Neural progenitor cell (in vitro differentiated cells): ENCODE measurements at regions not wholly inside any gene's neighbourhood (a gene's known extent, or its start where the extent isn't known, plus 50 kb on each side); places are given as distances from the start of the nearest gene placed in this dataset.

Source experiments
- DNase-seq: peaks from one replicate; pipeline ENCODE4 v3.0.0-alpha.2; 2016; ENCODE audit warnings: low spot score
- H2AFZ ChIP-seq: fragments of 200-600 bp; sonication (generic); replicated peaks from 2 replicates; pipeline ENCODE4 v1.6.1; 2016; ENCODE audit warnings: antibody characterized with exemption
- H3F3A ChIP-seq: fragments of 200-600 bp; sonication (generic); 2 replicates; pipeline ENCODE4 v1.6.1; 2016; ENCODE audit warnings: antibody characterized with exemption, low read depth
- H3K27ac ChIP-seq: fragments of 200-600 bp; sonication (generic); 2 replicates; pipeline ENCODE4 v1.5.1; 2016; ENCODE audit warnings: mild to moderate bottlenecking
- H3K27me3 ChIP-seq: fragments of 200-600 bp; sonication (generic); 2 replicates; pipeline ENCODE4 v1.6.1; 2016; ENCODE audit warnings: mild to moderate bottlenecking, moderate library complexity
- H3K36me3 ChIP-seq: fragments of 200-600 bp; sonication (generic); 2 replicates; pipeline ENCODE4 v1.5.1; 2016
- H3K4me1 ChIP-seq: fragments of 200-600 bp; sonication (generic); 2 replicates; pipeline ENCODE4 v1.6.1; 2016; ENCODE audit warnings: mixed run types
- H3K4me2 ChIP-seq: fragments of 200-600 bp; sonication (generic); 2 replicates; pipeline ENCODE4 v1.6.1; 2016
- H3K4me3 ChIP-seq: fragments of 200-600 bp; sonication (generic); 2 replicates; pipeline ENCODE4 v1.5.1; 2016
- H3K79me2 ChIP-seq: fragments of 200-600 bp; sonication (generic); 2 replicates; pipeline ENCODE4 v1.6.1; 2016; ENCODE audit warnings: low read depth
- H3K9ac ChIP-seq: fragments of 200-600 bp; sonication (generic); 2 replicates; pipeline ENCODE4 v1.6.1; 2016
- H3K9me3 ChIP-seq: fragments of 200-600 bp; sonication (generic); 2 replicates; pipeline ENCODE4 v1.5.1; 2016; ENCODE audit warnings: low read depth
- H4K20me1 ChIP-seq: fragments of 200-600 bp; sonication (generic); 2 replicates; pipeline ENCODE4 v1.6.1; 2016; ENCODE audit warnings: low read depth
- H3K27ac Mint-ChIP-seq: 3 replicates; pipeline ENCODE4 v1.8.0; 2021; ENCODE audit warnings: mixed read lengths
- H3K27me3 Mint-ChIP-seq: 2 replicates; pipeline ENCODE4 v1.8.0; 2022; ENCODE audit warnings: low read depth, mild to moderate bottlenecking, inconsistent platforms, moderate library complexity, mixed read lengths; ENCODE audit not compliant: insufficient read depth
- H3K36me3 Mint-ChIP-seq: 3 replicates; pipeline ENCODE4 v1.8.0; 2021; ENCODE audit warnings: mixed read lengths
- H3K4me1 Mint-ChIP-seq: 3 replicates; pipeline ENCODE4 v1.8.0; 2021; ENCODE audit warnings: mixed read lengths
- H3K4me3 Mint-ChIP-seq: 3 replicates; pipeline ENCODE4 v1.8.0; 2021; ENCODE audit warnings: mild to moderate bottlenecking, moderate library complexity, mixed read lengths
- H3K9me3 Mint-ChIP-seq: 3 replicates; pipeline ENCODE4 v1.8.0; 2020; ENCODE audit warnings: mixed read lengths
- EZH2 ChIP-seq: fragments of 200-600 bp; sonication (generic); IDR thresholded peaks from 2 replicates; pipeline ENCODE4 v1.6.1; 2017; ENCODE audit warnings: antibody characterized with exemption, mild to moderate bottlenecking, moderate library complexity
- EZH2phosphoT487 ChIP-seq: fragments of 200-600 bp; sonication (generic); IDR thresholded peaks from 2 replicates; pipeline ENCODE4 v1.6.1; 2017; ENCODE audit warnings: antibody characterized with exemption
- TF ChIP-seq, protein P1 (sequence below): fragments of 200-600 bp; sonication (generic); IDR thresholded peaks from 2 replicates; pipeline ENCODE4 v1.5.1; 2017; ENCODE audit warnings: antibody characterized with exemption, mild to moderate bottlenecking

DNA sequence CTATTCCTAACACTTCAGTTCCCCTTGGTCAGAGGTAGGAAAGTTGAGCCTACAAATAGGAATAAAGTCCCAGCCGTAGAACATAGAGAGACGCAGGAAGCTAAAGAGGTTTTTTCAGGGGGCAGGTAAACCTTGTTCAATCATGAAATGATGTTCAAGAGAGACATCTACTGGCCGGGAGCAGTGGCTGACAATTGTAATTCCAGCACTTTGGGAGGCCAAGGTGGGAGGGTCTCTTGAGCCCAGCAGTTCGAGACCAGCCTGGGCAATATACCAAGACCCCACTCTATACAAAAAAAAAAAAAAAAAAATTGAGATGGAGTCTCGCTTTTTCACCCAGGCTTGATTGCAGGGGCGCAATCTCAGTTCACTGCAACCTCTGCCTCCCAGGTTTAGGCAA lies 66.7 kb upstream of the DNAJC10 start:
- peak; percentile 71 for DNase-seq

DNA sequence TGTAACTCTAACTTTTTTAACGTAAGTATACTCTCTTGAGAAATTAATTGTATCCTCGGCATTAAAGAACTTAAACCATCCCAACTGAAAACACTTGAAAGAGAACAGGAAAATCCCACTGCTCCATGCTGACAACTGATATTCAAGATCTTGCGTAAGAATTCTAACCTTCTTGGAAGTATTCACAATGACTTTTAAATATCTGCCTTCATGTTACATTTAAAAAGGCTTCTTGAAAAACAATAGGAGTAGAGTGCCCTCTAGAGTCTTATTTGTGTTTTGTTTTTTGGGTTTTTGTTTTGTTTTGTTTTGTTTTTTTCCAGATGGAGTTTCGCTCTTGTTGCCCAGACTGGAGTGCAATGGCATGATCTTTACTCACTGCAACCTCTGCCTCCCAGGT lies 65.4 kb upstream of the DNAJC10 start:
- Histone ChIP-seq H3K9me3 (no peaks in the 10 kb centered on the region), H3K27ac (no peak overlapping the region), H3F3A (no peaks in the 10 kb centered on the region), H3K4me3 (no peak overlapping the region), H3K36me3 (no peaks in the 10 kb centered on the region), H3K4me1 (peaks cover 5% of the 10 kb centered on the region), H3K9ac (no peak overlapping the region), H2AFZ (no peak overlapping the region), H3K27me3 (no peaks in the 10 kb centered on the region), H4K20me1 (no peaks in the 10 kb centered on the region), H3K4me2 (no peak overlapping the region), H3K79me2 (no peaks in the 10 kb centered on the region)
- peak; percentile 36 for DNase-seq
- H3K4me1 Mint-ChIP-seq = peaks cover 12% of the 10 kb centered on the region
- H3K4me3 Mint-ChIP-seq = no peak overlapping the region
- no peak overlapping the region for H3K27ac Mint-ChIP-seq
- TF ChIP-seq EZH2phosphoT487 = no peak
- TF ChIP-seq, protein P1, sequence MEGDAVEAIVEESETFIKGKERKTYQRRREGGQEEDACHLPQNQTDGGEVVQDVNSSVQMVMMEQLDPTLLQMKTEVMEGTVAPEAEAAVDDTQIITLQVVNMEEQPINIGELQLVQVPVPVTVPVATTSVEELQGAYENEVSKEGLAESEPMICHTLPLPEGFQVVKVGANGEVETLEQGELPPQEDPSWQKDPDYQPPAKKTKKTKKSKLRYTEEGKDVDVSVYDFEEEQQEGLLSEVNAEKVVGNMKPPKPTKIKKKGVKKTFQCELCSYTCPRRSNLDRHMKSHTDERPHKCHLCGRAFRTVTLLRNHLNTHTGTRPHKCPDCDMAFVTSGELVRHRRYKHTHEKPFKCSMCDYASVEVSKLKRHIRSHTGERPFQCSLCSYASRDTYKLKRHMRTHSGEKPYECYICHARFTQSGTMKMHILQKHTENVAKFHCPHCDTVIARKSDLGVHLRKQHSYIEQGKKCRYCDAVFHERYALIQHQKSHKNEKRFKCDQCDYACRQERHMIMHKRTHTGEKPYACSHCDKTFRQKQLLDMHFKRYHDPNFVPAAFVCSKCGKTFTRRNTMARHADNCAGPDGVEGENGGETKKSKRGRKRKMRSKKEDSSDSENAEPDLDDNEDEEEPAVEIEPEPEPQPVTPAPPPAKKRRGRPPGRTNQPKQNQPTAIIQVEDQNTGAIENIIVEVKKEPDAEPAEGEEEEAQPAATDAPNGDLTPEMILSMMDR = peak; percentile 70
- TF ChIP-seq EZH2 = no peak
- H3K27me3 Mint-ChIP-seq = no peaks in the 10 kb centered on the region
- H3K9me3 Mint-ChIP-seq = no peaks in the 10 kb centered on the region
- no peaks in the 10 kb centered on the region for H3K36me3 Mint-ChIP-seq

More for the DNA sequence above, 66.7 kb upstream of the DNAJC10 start:
- H3K4me3 ChIP-seq = no peak overlapping the region
- H3K36me3 ChIP-seq = no peaks in the 10 kb centered on the region
- H3K36me3 Mint-ChIP-seq = no peaks in the 10 kb centered on the region
- H3K4me1 ChIP-seq = no peaks in the 10 kb centered on the region
- H3K4me1 Mint-ChIP-seq = peaks cover 5% of the 10 kb centered on the region
- H3K27me3 Mint-ChIP-seq = peaks cover 2% of the 10 kb centered on the region
- no peak overlapping the region for H3K27ac Mint-ChIP-seq
- no peaks in the 10 kb centered on the region for H3K79me2 ChIP-seq
- no peak overlapping the region for H3K4me2 ChIP-seq
- no peak overlapping the region for H2AFZ ChIP-seq
- no peak overlapping the region for H3K4me3 Mint-ChIP-seq
- no peaks in the 10 kb centered on the region for H3K27me3 ChIP-seq
- TF ChIP-seq EZH2 = no peak
- TF ChIP-seq, protein P1 = peak; percentile 66
- no peak overlapping the region for H3K27ac ChIP-seq
- no peaks in the 10 kb centered on the region for H3F3A ChIP-seq
- peaks cover 2% of the 10 kb centered on the region for H3K9me3 Mint-ChIP-seq
- no peaks in the 10 kb centered on the region for H3K9me3 ChIP-seq
- no peak overlapping the region for H3K9ac ChIP-seq
- no peaks in the 10 kb centered on the region for H4K20me1 ChIP-seq

DNA sequence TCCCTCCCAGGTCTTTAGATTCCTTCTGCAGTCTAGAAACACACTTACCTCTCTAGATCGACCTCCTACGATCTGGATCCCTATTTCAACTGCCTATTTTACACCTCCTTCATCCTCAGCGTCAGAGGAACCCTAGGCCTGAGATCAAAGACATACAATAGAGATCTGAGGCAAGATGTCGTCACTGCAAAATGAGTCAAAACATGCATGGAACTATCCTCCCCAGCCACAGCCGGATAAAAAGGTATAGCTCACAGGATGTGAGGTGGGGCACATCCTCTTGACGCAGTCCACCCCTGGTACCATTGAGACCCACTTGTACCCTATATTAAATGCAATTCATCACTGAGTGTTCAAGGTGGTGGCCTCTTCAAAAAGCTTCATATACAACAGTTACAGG lies 63.7 kb upstream of the DNAJC10 start:
- no peaks in the 10 kb centered on the region for H3K9me3 Mint-ChIP-seq
- Histone ChIP-seq H4K20me1 (no peaks in the 10 kb centered on the region), H3K27ac (no peak overlapping the region), H3K4me2 (no peak overlapping the region), H3K79me2 (no peaks in the 10 kb centered on the region), H3K4me1 (peaks cover 7% of the 10 kb centered on the region), H3K36me3 (no peaks in the 10 kb centered on the region), H3K9me3 (no peaks in the 10 kb centered on the region), H3K9ac (no peak overlapping the region), H2AFZ (no peak overlapping the region), H3F3A (no peaks in the 10 kb centered on the region), H3K27me3 (no peaks in the 10 kb centered on the region), H3K4me3 (no peak overlapping the region)
- no peak overlapping the region for H3K4me3 Mint-ChIP-seq
- H3K27ac Mint-ChIP-seq = no peak overlapping the region
- H3K4me1 Mint-ChIP-seq = peaks cover 16% of the 10 kb centered on the region
- no peak for DNase-seq
- H3K27me3 Mint-ChIP-seq = no peaks in the 10 kb centered on the region
- TF ChIP-seq EZH2phosphoT487 (no peak), EZH2 (no peak)
- TF ChIP-seq, protein P1 = no peak
- H3K36me3 Mint-ChIP-seq = no peaks in the 10 kb centered on the region

DNA sequence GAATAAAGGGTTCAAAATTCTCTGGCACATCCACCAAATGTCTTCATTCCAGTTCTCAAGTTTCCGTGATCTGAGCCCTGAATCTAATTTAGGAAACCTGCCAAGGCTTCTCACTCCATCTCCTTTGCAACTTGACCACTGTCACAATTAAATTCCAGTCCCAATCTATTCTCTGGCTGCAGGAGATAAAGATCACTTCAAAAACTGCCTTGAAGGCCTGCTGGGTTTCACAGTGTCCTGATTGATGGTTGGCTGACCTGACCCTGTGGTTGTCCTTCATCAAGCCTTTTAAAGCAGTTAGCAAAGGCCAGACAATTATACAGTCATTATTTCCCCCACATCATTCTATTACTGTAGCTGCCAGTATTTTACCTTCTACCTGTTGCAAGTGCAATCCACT lies 60.3 kb upstream of the DNAJC10 start:
- DNase-seq = no peak

More for the DNA sequence above, 60.3 kb upstream of the DNAJC10 start:
- Mint-ChIP-seq H3K4me1 (peaks cover 11% of the 10 kb centered on the region), H3K27me3 (no peaks in the 10 kb centered on the region), H3K9me3 (no peaks in the 10 kb centered on the region), H3K36me3 (no peaks in the 10 kb centered on the region), H3K27ac (peak overlapping the region; percentile 54), H3K4me3 (no peak overlapping the region)
- H3K4me3 ChIP-seq = no peak overlapping the region
- H3K9me3 ChIP-seq = no peaks in the 10 kb centered on the region
- H3K9ac ChIP-seq = no peak overlapping the region
- peaks cover 7% of the 10 kb centered on the region for H3K4me1 ChIP-seq
- no peaks in the 10 kb centered on the region for H3K79me2 ChIP-seq
- H3K27ac ChIP-seq = no peak overlapping the region
- H3K4me2 ChIP-seq = no peak overlapping the region
- no peaks in the 10 kb centered on the region for H3K36me3 ChIP-seq
- no peak overlapping the region for H2AFZ ChIP-seq
- H3F3A ChIP-seq = no peaks in the 10 kb centered on the region
- TF ChIP-seq EZH2 (no peak), EZH2phosphoT487 (no peak)
- TF ChIP-seq, protein P1 = no peak
- H3K27me3 ChIP-seq = no peaks in the 10 kb centered on the region
- H4K20me1 ChIP-seq = no peaks in the 10 kb centered on the region
